GM13976 (cell line): ENCODE measurements at regions not wholly inside any gene's neighbourhood (a gene's known extent, or its start where the extent isn't known, plus 50 kb on each side); places are given as distances from the start of the nearest gene placed in this dataset.

ENCODE experiments used
- DNase-seq: peaks from one replicate; pipeline ENCODE4 v3.0.0; 2012; ENCODE audit warnings: low spot score
- CTCF ChIP-seq: IDR thresholded peaks from 2 replicates; pipeline ENCODE4 v1.5.1; 2012; ENCODE audit warnings: borderline replicate concordance, mild to moderate bottlenecking; ENCODE audit not compliant: insufficient read depth; ENCODE audit errors: extremely low read depth, missing control alignments, control extremely low read depth
- in situ Hi-C: fragments of 300-500 bp; cut with MboI; formaldehyde crosslinking; loops from one replicate; pipeline ENCODE4 v1.12.0; 2022; ENCODE audit warnings: low sequenced_read_pairs, mixed read lengths, inconsistent platforms; ENCODE audit not compliant: unreplicated experiment

DNA sequence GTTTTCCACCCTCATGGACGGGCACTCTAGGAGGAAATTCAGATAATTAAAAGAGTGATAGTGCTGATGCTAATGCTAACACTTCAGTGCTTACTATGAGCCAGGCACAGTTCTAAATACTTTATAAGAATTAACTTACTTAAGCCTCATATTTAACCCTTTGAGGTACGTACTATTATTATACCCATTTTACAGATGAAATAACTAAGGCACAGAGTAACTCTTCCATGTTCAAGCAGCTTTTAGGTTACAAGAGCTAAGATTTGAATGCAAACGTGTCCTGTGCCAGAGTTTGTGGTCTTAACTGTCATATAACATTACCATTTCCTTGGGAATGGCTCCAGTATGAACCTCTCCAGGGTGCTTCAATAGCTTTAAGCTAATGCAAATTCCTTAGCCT is 114.7 kb upstream of the PRR23C start:
- no peak for DNase-seq
- in situ Hi-C loops: no loop called here
- TF ChIP-seq CTCF: no peak

DNA sequence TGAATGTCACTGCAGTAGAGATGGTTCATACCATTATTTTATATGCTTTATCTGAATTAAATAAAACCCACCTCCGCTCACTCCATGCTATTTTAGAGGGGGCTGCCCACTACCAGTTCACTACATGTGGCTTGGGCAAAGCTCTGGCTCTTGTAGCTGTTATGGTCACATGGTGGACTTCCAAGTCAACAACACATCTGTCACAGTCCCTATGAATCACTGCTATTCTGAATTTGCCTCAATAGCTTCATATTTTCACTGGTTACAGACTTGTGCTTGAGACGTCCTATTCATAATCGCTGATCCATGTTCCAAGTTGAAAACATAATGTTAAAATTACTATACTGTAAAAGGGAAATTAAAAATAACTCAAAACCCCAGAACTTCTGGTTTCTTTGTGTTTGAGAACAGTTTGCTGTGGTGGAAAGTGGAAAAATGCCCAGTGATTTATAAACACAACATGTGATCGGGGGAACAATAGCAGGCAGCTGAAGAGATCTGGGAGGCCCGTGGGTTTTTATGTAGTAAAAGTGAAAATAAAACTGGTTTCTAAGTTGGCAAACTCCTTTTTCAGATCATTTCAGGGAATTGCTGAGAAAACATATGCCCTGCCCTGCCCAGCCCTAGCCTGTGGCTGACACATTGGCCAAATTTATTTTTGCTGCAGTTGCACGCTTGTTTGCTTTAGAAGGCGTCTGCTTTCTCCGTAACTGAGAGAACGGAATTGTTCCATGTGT is 128.8 kb upstream of the PRR23C start:
- in situ Hi-C loops: no loop called here
- no peak for DNase-seq
- no peak for TF ChIP-seq CTCF

DNA sequence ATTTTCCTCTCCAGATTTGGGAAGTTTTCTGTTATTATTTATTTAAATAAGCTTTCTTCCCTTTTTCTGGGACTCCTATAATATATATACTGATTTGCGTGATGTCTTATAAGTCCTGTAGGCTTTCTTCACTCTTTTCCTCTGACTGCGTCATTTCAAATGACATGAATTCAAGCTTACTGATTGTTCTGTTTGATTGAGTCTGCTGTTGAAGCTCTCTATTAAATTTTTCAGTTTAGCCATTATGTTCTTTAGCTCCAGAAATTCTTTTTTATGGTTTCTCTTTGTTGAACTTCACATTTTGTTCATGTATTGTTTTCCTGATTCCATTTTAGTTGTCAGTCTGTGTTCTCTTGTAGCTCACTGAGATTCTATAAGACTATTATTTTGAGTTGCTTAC is 135.8 kb upstream of the PRR23C start:
- no peak for TF ChIP-seq CTCF
- in situ Hi-C loops: no loop called here
- DNase-seq: no peak

GRCh38 chr3:139182143-139182542 is 137.5 kb upstream of the PRR23C start:
- in situ Hi-C loops: no loop called here
- no peak for TF ChIP-seq CTCF
- no peak for DNase-seq

DNA sequence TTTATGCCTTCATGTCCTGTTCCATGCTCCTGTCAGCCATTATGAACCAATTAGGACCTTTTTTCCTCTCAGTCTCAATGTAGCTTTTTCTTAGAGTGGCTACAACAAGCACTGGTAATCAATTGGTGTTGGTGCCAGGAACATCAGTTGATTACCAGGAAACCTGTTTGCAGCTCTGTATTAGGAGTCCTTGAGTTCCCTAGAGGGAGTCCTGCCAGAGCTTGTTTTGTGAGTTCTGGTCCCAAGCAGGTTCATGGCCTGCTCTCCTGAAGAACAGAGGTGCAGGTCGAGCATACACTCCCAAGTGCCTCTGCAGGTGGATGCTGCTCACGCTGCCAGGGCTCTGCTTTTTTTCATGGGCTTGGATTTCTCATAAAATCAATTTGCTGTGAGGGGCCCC is 137.9 kb upstream of the PRR23C start:
- TF ChIP-seq CTCF: no peak
- in situ Hi-C loops: no loop called here

GRCh38 chr3:139185527-139185926 is 140.8 kb upstream of the PRR23C start:
- no peak for TF ChIP-seq CTCF
- in situ Hi-C loops: no loop called here
- no peak for DNase-seq

More for the DNA sequence above, 137.9 kb upstream of the PRR23C start:
- DNase-seq: no peak

- in situ Hi-C loops: no loop called here
- no peak for DNase-seq
- no peak for TF ChIP-seq CTCF
Measured at GRCh38 chr3:139187154-139187553, 142.5 kb upstream of the PRR23C start.
